Chondrocyte (in vitro differentiated cells): ENCODE measurements at regions not wholly inside any gene's neighbourhood (a gene's known extent, or its start where the extent isn't known, plus 50 kb on each side); places are given as distances from the start of the nearest gene placed in this dataset.

Source experiments
- DNase-seq: peaks from one replicate; pipeline ENCODE4 v3.0.0; 2021; ENCODE audit warnings: mixed read lengths, low spot score
- H3K27ac Mint-ChIP-seq: one replicate; pipeline ENCODE4 v1.8.0; 2021; ENCODE audit warnings: mild to moderate bottlenecking, moderate library complexity, mixed read lengths; ENCODE audit not compliant: unreplicated experiment
- H3K27me3 Mint-ChIP-seq: 2 replicates; pipeline ENCODE4 v1.8.0; 2021; ENCODE audit warnings: low read depth, mixed read lengths
- H3K36me3 Mint-ChIP-seq: 2 replicates; pipeline ENCODE4 v1.8.0; 2021; ENCODE audit warnings: low read depth, mixed read lengths
- H3K4me1 Mint-ChIP-seq: 2 replicates; pipeline ENCODE4 v1.8.0; 2021; ENCODE audit warnings: low read depth, mild to moderate bottlenecking, mixed read lengths
- H3K4me3 Mint-ChIP-seq: one replicate; pipeline ENCODE4 v1.8.0; 2021; ENCODE audit warnings: mild to moderate bottlenecking, moderate library complexity, mixed read lengths; ENCODE audit not compliant: unreplicated experiment
- H3K9me3 Mint-ChIP-seq: 2 replicates; pipeline ENCODE4 v1.8.0; 2021; ENCODE audit warnings: low read depth, mixed read lengths
- CTCF ChIP-seq: fragments of 200-600 bp; sonication (generic); IDR thresholded peaks from 2 replicates; pipeline ENCODE4 v1.5.0; 2021; ENCODE audit warnings: antibody characterized with exemption, mild to moderate bottlenecking, moderate library complexity

GRCh38 chr2:196449083-196449482, 190.4 kb upstream of the CCDC150 start:
- DNase-seq: no peak
- Mint-ChIP-seq H3K27ac (no peak overlapping the region), H3K9me3 (peaks cover 2% of the 10 kb centered on the region), H3K4me3 (no peak overlapping the region), H3K27me3 (no peaks in the 10 kb centered on the region), H3K4me1 (peaks cover 5% of the 10 kb centered on the region), H3K36me3 (peaks cover 2% of the 10 kb centered on the region)
- no peak for TF ChIP-seq CTCF

GRCh38 chr2:196452758-196453157, 186.8 kb upstream of the CCDC150 start:
- Mint-ChIP-seq H3K4me1 (peaks cover 5% of the 10 kb centered on the region), H3K27ac (no peak overlapping the region), H3K4me3 (no peak overlapping the region), H3K36me3 (peaks cover 2% of the 10 kb centered on the region), H3K27me3 (no peaks in the 10 kb centered on the region), H3K9me3 (peaks cover 2% of the 10 kb centered on the region)
- no peak for TF ChIP-seq CTCF
- no peak for DNase-seq

GRCh38 chr2:196453613-196454047, 185.9 kb upstream of the CCDC150 start:
- peaks cover 5% of the 10 kb centered on the region for H3K4me1 Mint-ChIP-seq
- peaks cover 2% of the 10 kb centered on the region for H3K9me3 Mint-ChIP-seq
- no peaks in the 10 kb centered on the region for H3K27me3 Mint-ChIP-seq
- no peak overlapping the region for H3K4me3 Mint-ChIP-seq
- H3K36me3 Mint-ChIP-seq: peaks cover 2% of the 10 kb centered on the region
- no peak overlapping the region for H3K27ac Mint-ChIP-seq
- no peak for DNase-seq
- TF ChIP-seq CTCF: peak; percentile 85

GRCh38 chr2:196454492-196454891, 185.0 kb upstream of the CCDC150 start:
- no peak overlapping the region for H3K27ac Mint-ChIP-seq
- no peaks in the 10 kb centered on the region for H3K27me3 Mint-ChIP-seq
- H3K9me3 Mint-ChIP-seq: peaks cover 2% of the 10 kb centered on the region

GRCh38 chr2:196459539-196459938, 180.0 kb upstream of the CCDC150 start:
- peak overlapping the region; percentile 50 for H3K27ac Mint-ChIP-seq
- H3K9me3 Mint-ChIP-seq: peaks cover 2% of the 10 kb centered on the region
- no peaks in the 10 kb centered on the region for H3K27me3 Mint-ChIP-seq
- peaks cover 19% of the 10 kb centered on the region for H3K4me1 Mint-ChIP-seq
- no peak overlapping the region for H3K4me3 Mint-ChIP-seq
- TF ChIP-seq CTCF: no peak
- peaks cover 3% of the 10 kb centered on the region for H3K36me3 Mint-ChIP-seq
- DNase-seq: no peak

More at GRCh38 chr2:196454492-196454891, 185.0 kb upstream of the CCDC150 start:
- no peaks in the 10 kb centered on the region for H3K36me3 Mint-ChIP-seq
- no peak for DNase-seq
- H3K4me1 Mint-ChIP-seq: peaks cover 12% of the 10 kb centered on the region
- no peak overlapping the region for H3K4me3 Mint-ChIP-seq
- TF ChIP-seq CTCF: no peak
